A549 (cell line): ENCODE measurements at regions not wholly inside any gene's neighbourhood (a gene's known extent, or its start where the extent isn't known, plus 50 kb on each side); places are given as distances from the start of the nearest gene placed in this dataset.

ENCODE experiments used
- ATAC-seq, 2 experiments: fragments of 200-7000 bp in 1 of 2; fragments of >200 bp in 1 of 2; cut with Nextera tagmentation in 1 of 2; cut with Tn5 transposase in 1 of 2; 3 replicates each; pipeline versions ENCODE4 v1.8.0 to v1.9.1; 2018 to 2020; ENCODE audit warnings: mild to moderate bottlenecking in 1 of 2, moderate library complexity in 1 of 2
- CTCF ChIA-PET: fragments of 300-600 bp; sonication (Branson Sonifier 250); formaldehyde crosslinking; extraction: SDS; loops from one replicate; lab custom pipeline; 2021; ENCODE audit warnings: antibody characterized with exemption, inconsistent platforms; lab: Yijun Ruan, JAX
- POLR2A ChIA-PET: fragments of 350-600 bp; formaldehyde crosslinking; extraction: SDS; loops from one replicate; lab custom pipeline; 2021; ENCODE audit warnings: antibody characterized with exemption, inconsistent platforms; lab: Yijun Ruan, JAX
- DNase-seq, 2 experiments: peaks; one replicate each; pipeline versions ENCODE4 v3.0.0 to v3.0.0-alpha.2; 2011 to 2016; ENCODE audit warnings: low read depth in 1 of 2, low spot score in 1 of 2
- FAIRE-seq: peaks from 2 replicates; lab custom pipeline; 2011; peaks lifted over from hg19 to GRCh38; lab: Jason Lieb, UNC
- H3K27ac ChIP-seq, 2 experiments: fragments of >200 bp; sonication (Bioruptor Twin); formaldehyde crosslinking; 3 replicates each; pipeline ENCODE4 v1.5.1; 2016 to 2017
- H3K4me1 ChIP-seq: fragments of >200 bp; sonication (Bioruptor Twin); formaldehyde crosslinking; 3 replicates; pipeline ENCODE4 v1.6.1; 2016
- H3K4me2 ChIP-seq: fragments of >200 bp; sonication (Bioruptor Twin); formaldehyde crosslinking; 3 replicates; pipeline ENCODE4 v1.6.1; 2016
- H3K4me3 ChIP-seq: fragments of >200 bp; sonication (Bioruptor Twin); formaldehyde crosslinking; 3 replicates; pipeline ENCODE4 v1.5.1; 2016
- H3K9me3 ChIP-seq: fragments of >200 bp; sonication (Bioruptor Twin); formaldehyde crosslinking; 3 replicates; pipeline ENCODE4 v1.6.1; 2016
- BHLHE40 ChIP-seq: IDR thresholded peaks from 2 replicates; pipeline ENCODE4 v1.6.1; 2012; ENCODE audit warnings: low read depth, low read length, inconsistent platforms
- ESRRA ChIP-seq: fragments of 150-350 bp; IDR thresholded peaks from 2 replicates; pipeline ENCODE4 v1.6.1; 2014; ENCODE audit warnings: mild to moderate bottlenecking, low read length, borderline replicate concordance
- FOSL2 ChIP-seq, 2 experiments: fragments of 450-650 bp in 1 of 2; fragments of >200 bp in 1 of 2; sonication (Bioruptor Twin) in 1 of 2; formaldehyde crosslinking; IDR thresholded peaks; 2 replicates each; pipeline versions ENCODE4 v1.5.0 to v1.6.1; 2016 to 2020; ENCODE audit warnings: mild to moderate bottlenecking in 1 of 2, moderate library complexity in 1 of 2
- GATA3 ChIP-seq: IDR thresholded peaks from 2 replicates; pipeline ENCODE4 v1.6.1; 2012; ENCODE audit warnings: borderline replicate concordance
- HEYL ChIP-seq: fragments of 250-450 bp; sonication (Bioruptor Pico); IDR thresholded peaks from 2 replicates; pipeline ENCODE4 v1.8.0; 2021; ENCODE audit warnings: mild to moderate bottlenecking, moderate library complexity
- HOXA7 ChIP-seq: fragments of 250-450 bp; sonication (Bioruptor Pico); IDR thresholded peaks from 2 replicates; pipeline ENCODE4 v1.5.0; 2020; ENCODE audit warnings: mild to moderate bottlenecking, moderate library complexity
- HOXB13 ChIP-seq: fragments of 250-450 bp; sonication (Bioruptor Pico); IDR thresholded peaks from 2 replicates; pipeline ENCODE4 v1.5.0; 2020; ENCODE audit warnings: low read depth, mild to moderate bottlenecking, moderate library complexity
- HOXB5 ChIP-seq: fragments of 250-450 bp; sonication (Bioruptor Pico); IDR thresholded peaks from 2 replicates; pipeline ENCODE4 v1.5.0; 2020; ENCODE audit warnings: mild to moderate bottlenecking, moderate library complexity
- KDM1A ChIP-seq: fragments of 200-600 bp; sonication (generic); IDR thresholded peaks from 2 replicates; pipeline ENCODE4 v1.6.1; 2016; ENCODE audit warnings: low read depth, mild to moderate bottlenecking
- PHF8 ChIP-seq: fragments of 200-600 bp; sonication (generic); IDR thresholded peaks from 2 replicates; pipeline ENCODE4 v1.6.1; 2016; ENCODE audit warnings: low read depth, mild to moderate bottlenecking, antibody characterized with exemption, moderate library complexity, borderline replicate concordance
- POLR2A ChIP-seq: IDR thresholded peaks from 2 replicates; pipeline ENCODE4 v1.6.1; 2012; ENCODE audit warnings: mild to moderate bottlenecking, low read length
- RAD21 ChIP-seq, 2 experiments: fragments of >200 bp in 1 of 2; sonication (Bioruptor Twin) in 1 of 2; formaldehyde crosslinking in 1 of 2; IDR thresholded peaks in 1 of 2; conservative IDR thresholded peaks in 1 of 2; 2 replicates in 1 of 2; 3 replicates in 1 of 2; pipeline ENCODE4 v1.6.1; 2012 to 2018; ENCODE audit warnings: inconsistent platforms in 1 of 2
- RFX5 ChIP-seq: fragments of 450-650 bp; IDR thresholded peaks from 2 replicates; pipeline ENCODE4 v1.7.1; 2014; ENCODE audit warnings: antibody characterized with exemption, mild to moderate bottlenecking, moderate library complexity
- ZSCAN20 ChIP-seq: fragments of 250-450 bp; sonication (Bioruptor Pico); IDR thresholded peaks from 2 replicates; pipeline ENCODE4 v1.8.0; 2022; ENCODE audit warnings: mild to moderate bottlenecking, moderate library complexity
- WGBS: methylation state at CpG from one replicate; pipeline ENCODE4 v1.1.6; 2017; ENCODE audit errors: missing lambda C conversion rate; 5-methylcytosine and 5-hydroxymethylcytosine counted together
- TF ChIP-seq, protein P1 (sequence below): fragments of >200 bp; sonication (Bioruptor Twin); formaldehyde crosslinking; IDR thresholded peaks from 2 replicates; pipeline ENCODE4 v1.6.1; 2016
- TF ChIP-seq, protein P2 (sequence below): fragments of 150-350 bp; IDR thresholded peaks from 2 replicates; pipeline ENCODE4 v1.6.1; 2014; ENCODE audit warnings: low read depth, mild to moderate bottlenecking, low read length
- TF ChIP-seq, protein P3 (sequence below): fragments of 250-450 bp; sonication (Bioruptor Pico); IDR thresholded peaks from 2 replicates; pipeline ENCODE4 v1.5.0; 2020; ENCODE audit warnings: low read depth, mild to moderate bottlenecking, moderate library complexity
- TF ChIP-seq, protein P4 (sequence below): fragments of 250-450 bp; sonication (Bioruptor Pico); IDR thresholded peaks from 2 replicates; pipeline ENCODE4 v1.5.0; 2021; ENCODE audit warnings: mild to moderate bottlenecking, moderate library complexity, borderline replicate concordance

DNA sequence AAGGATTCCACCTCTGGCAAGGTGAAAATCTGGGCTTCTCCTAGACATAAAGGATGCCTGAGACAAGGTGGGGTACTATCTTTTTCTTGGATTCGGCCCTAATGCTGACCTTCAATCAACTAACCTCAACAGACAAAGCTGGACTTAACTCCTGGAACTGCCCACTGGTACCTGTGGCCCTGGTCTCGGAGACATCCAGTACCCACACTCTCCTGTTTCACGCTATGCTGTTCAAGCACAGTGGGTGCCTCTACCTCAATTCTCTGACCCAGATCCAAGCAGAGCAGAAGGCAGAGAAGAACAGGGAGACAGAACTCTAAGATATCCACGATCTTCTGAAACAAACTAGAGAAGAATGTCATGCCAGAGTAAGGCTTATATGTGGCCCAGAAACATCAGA lies 189.8 kb upstream of the FOXQ1 start:
- WGBS: 47% methylated on average over 4 of the region's 4 CpGs
- Histone ChIP-seq H3K4me3 (no peak overlapping the region), H3K9me3 (no peaks in the 10 kb centered on the region), H3K4me2 (no peak overlapping the region), H3K27ac (no peak overlapping the region)
- FAIRE-seq (no peak), ATAC-seq (no peak)
- POLR2A ChIA-PET: no interaction called here
- TF ChIP-seq ESRRA (no peak), RFX5 (no peak), GATA3 (no peak), KDM1A (no peak)
- TF ChIP-seq, all 56 proteins: peak for 0
- H3K4me1 ChIP-seq: no peaks in the 10 kb centered on the region
- CTCF ChIA-PET: no interaction called here
- DNase-seq: no peak

DNA sequence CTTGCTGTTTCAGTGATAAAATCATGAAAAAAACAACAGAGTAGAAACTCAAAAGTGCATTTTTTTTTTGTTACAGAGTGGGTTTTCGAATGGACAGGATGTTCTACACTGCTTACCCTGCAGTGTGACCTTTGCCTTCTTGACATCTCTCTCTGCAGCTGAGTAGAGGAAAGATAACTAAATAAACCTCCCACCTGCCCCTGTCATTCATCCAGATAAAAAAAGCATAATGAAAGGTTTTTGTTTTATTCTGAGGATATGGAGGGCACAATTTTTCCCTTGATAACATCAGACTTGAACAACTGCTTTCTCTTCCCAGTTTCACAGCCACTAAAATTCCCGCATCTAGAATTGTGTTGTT lies 193.6 kb upstream of the FOXQ1 start:
- no peak overlapping the region for H3K4me2 ChIP-seq
- ChIA-PET POLR2A (no interaction called here), CTCF (no interaction called here)
- WGBS: 47% methylated on average over 2 of the region's 2 CpGs
- ATAC-seq (no peak), DNase-seq (no peak), FAIRE-seq (no peak)
- H3K27ac ChIP-seq: no peak overlapping the region
- no peak for TF ChIP-seq FOSL2 (IDR thresholded peaks at IDR 0.05)
- no peak for TF ChIP-seq FOSL2 (CRISPR knock-in tag; IDR thresholded peaks at IDR 0.05)
- TF ChIP-seq BHLHE40: no peak
- no peak for TF ChIP-seq RAD21 (conservative IDR thresholded peaks at IDR 0.05 in 1 of 2, IDR thresholded peaks at IDR 0.05 in 1 of 2)
- TF ChIP-seq HOXB5 (CRISPR knock-in tag): no peak
- TF ChIP-seq HEYL: no peak
- TF ChIP-seq HOXB13: no peak
- TF ChIP-seq PHF8: no peak
- no peak for TF ChIP-seq POLR2A
- TF ChIP-seq, protein P1, sequence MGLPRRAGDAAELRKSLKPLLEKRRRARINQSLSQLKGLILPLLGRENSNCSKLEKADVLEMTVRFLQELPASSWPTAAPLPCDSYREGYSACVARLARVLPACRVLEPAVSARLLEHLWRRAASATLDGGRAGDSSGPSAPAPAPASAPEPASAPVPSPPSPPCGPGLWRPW: no peak
- no peak overlapping the region for H3K4me3 ChIP-seq
- no peaks in the 10 kb centered on the region for H3K4me1 ChIP-seq
- H3K9me3 ChIP-seq: no peaks in the 10 kb centered on the region

DNA sequence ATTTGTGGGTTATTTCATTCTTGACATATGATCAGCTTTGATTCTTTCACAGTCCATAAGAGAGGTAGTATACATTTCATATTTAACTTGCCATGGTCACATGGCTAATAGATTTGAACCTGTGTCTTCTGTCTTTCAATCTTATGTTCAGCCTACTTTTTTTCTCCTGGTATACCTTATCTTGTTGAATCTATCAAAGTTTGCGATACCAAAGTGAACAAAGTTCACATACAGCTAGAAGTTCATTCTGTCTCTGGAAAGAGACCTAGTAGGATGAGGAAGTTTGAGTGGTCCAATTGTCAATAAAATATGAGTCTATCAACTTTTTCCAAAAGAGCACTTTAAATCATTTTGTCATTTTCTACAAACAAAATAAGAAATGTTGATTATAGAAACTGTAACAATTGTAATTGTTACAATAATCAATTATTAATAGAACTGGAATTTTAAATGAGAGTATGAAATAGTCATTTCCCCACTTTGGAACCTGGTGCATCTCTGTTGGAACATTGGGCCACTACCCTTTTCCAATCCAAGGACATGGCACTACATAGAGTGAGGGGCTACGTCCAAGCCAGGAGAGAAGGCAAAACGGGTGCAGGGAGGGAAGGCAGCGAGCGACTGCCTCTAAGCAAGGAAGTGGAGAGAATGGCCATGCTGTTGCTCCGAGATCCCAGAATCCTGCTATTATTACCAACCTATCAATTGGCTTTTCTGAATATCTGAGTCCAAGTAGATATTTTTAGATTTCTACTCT lies 194.2 kb upstream of the FOXQ1 start:
- POLR2A ChIA-PET: no interaction called here
- no peak for DNase-seq
- TF ChIP-seq, protein P2, sequence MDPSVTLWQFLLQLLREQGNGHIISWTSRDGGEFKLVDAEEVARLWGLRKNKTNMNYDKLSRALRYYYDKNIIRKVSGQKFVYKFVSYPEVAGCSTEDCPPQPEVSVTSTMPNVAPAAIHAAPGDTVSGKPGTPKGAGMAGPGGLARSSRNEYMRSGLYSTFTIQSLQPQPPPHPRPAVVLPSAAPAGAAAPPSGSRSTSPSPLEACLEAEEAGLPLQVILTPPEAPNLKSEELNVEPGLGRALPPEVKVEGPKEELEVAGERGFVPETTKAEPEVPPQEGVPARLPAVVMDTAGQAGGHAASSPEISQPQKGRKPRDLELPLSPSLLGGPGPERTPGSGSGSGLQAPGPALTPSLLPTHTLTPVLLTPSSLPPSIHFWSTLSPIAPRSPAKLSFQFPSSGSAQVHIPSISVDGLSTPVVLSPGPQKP: no peak
- TF ChIP-seq, protein P3, sequence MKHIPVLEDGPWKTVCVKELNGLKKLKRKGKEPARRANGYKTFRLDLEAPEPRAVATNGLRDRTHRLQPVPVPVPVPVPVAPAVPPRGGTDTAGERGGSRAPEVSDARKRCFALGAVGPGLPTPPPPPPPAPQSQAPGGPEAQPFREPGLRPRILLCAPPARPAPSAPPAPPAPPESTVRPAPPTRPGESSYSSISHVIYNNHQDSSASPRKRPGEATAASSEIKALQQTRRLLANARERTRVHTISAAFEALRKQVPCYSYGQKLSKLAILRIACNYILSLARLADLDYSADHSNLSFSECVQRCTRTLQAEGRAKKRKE: no peak
- TF ChIP-seq ZSCAN20 (CRISPR knock-in tag): no peak
- TF ChIP-seq HOXA7: no peak
- TF ChIP-seq, protein P4, sequence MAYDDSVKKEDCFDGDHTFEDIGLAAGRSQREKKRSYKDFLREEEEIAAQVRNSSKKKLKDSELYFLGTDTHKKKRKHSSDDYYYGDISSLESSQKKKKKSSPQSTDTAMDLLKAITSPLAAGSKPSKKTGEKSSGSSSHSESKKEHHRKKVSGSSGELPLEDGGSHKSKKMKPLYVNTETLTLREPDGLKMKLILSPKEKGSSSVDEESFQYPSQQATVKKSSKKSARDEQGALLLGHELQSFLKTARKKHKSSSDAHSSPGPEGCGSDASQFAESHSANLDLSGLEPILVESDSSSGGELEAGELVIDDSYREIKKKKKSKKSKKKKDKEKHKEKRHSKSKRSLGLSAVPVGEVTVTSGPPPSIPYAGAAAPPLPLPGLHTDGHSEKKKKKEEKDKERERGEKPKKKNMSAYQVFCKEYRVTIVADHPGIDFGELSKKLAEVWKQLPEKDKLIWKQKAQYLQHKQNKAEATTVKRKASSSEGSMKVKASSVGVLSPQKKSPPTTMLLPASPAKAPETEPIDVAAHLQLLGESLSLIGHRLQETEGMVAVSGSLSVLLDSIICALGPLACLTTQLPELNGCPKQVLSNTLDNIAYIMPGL (CRISPR knock-in tag): no peak
- TF ChIP-seq GATA3: no peak
- TF ChIP-seq, all 56 proteins: peak for 0
- 47% methylated on average over 6 of the region's 6 CpGs for WGBS
- ATAC-seq (no peak), FAIRE-seq (no peak)
- Histone ChIP-seq H3K9me3 (no peaks in the 10 kb centered on the region), H3K27ac (no peak overlapping the region), H3K4me2 (no peak overlapping the region), H3K4me1 (no peaks in the 10 kb centered on the region), H3K4me3 (no peak overlapping the region)
- CTCF ChIA-PET: no interaction called here
